Ureter (tissue), 1 donor: ENCODE measurements at regions not wholly inside any gene's neighbourhood (a gene's known extent, or its start where the extent isn't known, plus 50 kb on each side); places are given as distances from the start of the nearest gene placed in this dataset.
"Not testable (repeated sequence)": the region's sequence is repeated elsewhere in the genome, so short reads cannot be mapped to it uniquely, and the experiment has no call there.

Experiments
- DNase-seq: peaks from one replicate; pipeline ENCODE4 v3.0.0-alpha.2; 2020; ENCODE audit warnings: low spot score
- donor health status: DM: yes; HTN: yes; CAD: no.

GRCh38 chr22:22193923-22194322 lies 50.7 kb upstream of the VPREB1 start:
- DNase-seq = no peak

GRCh38 chr22:22193462-22193861 lies 51.1 kb upstream of the VPREB1 start:
- not testable (repeated sequence) for DNase-seq

- not testable (repeated sequence) for DNase-seq
Observed at GRCh38 chr22:22193006-22193405, 51.6 kb upstream of the VPREB1 start.

GRCh38 chr22:22189796-22190195 lies 54.8 kb upstream of the VPREB1 start:
- not testable (repeated sequence) for DNase-seq

- not testable (repeated sequence) for DNase-seq
Observed at GRCh38 chr22:22187863-22188262, 56.7 kb upstream of the VPREB1 start.

GRCh38 chr22:22187299-22187698 lies 57.3 kb upstream of the VPREB1 start:
- no peak for DNase-seq

GRCh38 chr22:22185844-22186499 lies 58.6 kb upstream of the VPREB1 start:
- no peak for DNase-seq

GRCh38 chr22:22185217-22185616 lies 59.4 kb upstream of the VPREB1 start:
- no peak for DNase-seq

GRCh38 chr22:22184277-22184807 lies 60.2 kb upstream of the VPREB1 start:
- no peak for DNase-seq

GRCh38 chr22:22182990-22183264 lies 61.7 kb upstream of the VPREB1 start:
- DNase-seq = no peak

- no peak for DNase-seq
Observed at GRCh38 chr22:22182218-22182989, 62.2 kb upstream of the VPREB1 start.

- DNase-seq = no peak
Observed at GRCh38 chr22:22181341-22181850, 63.2 kb upstream of the VPREB1 start.

GRCh38 chr22:22180738-22181285 lies 63.8 kb upstream of the VPREB1 start:
- DNase-seq = no peak

- DNase-seq = no peak
Observed at GRCh38 chr22:22179858-22180257, 64.7 kb upstream of the VPREB1 start.

GRCh38 chr22:22178992-22179391 lies 65.6 kb upstream of the VPREB1 start:
- DNase-seq = no peak

GRCh38 chr22:22178355-22178965 lies 66.1 kb upstream of the VPREB1 start:
- no peak for DNase-seq

GRCh38 chr22:22176929-22177616 lies 67.5 kb upstream of the VPREB1 start:
- no peak for DNase-seq

- DNase-seq = not testable (repeated sequence)
Observed at GRCh38 chr22:22172896-22173628, 71.5 kb upstream of the VPREB1 start.

GRCh38 chr22:22171357-22172218 lies 73.0 kb upstream of the VPREB1 start:
- DNase-seq = no peak

- no peak for DNase-seq
Observed at GRCh38 chr22:22169923-22170322, 74.7 kb upstream of the VPREB1 start.
